ENCODE measurements at regions not wholly inside any gene's neighbourhood (a gene's known extent, or its start where the extent isn't known, plus 50 kb on each side); places are given as distances from the start of the nearest gene placed in this dataset.

- H4K20me1 ChIP-seq (ENCODE audit: insufficient read depth), result no peaks in the 10 kb centered on the region
- no TSS peak for BruUV-seq (replicated peaks)
- H2AFZ ChIP-seq, result no peak overlapping the region
- H3F3A ChIP-seq (ENCODE audit: insufficient read depth, low read depth), result no peaks in the 10 kb centered on the region
- TF ChIP-seq EZH2 (IDR thresholded peaks at IDR 0.05; ENCODE audit: low read depth), result no peak
- no peak for TF ChIP-seq CTCF (conservative IDR thresholded peaks at IDR 0.05)
- ChIA-PET CTCF (no interaction called here), POLR2A (ENCODE audit: unreplicated experiment) (no interaction called here)
- H3K27me3 ChIP-seq (ENCODE audit: insufficient read depth, low read depth), result no peaks in the 10 kb centered on the region
- H3K4me2 ChIP-seq, result no peak overlapping the region
- no peak overlapping the region for H3K27ac ChIP-seq
- H3K4me3 ChIP-seq, result no peak overlapping the region
- H3K9me2 ChIP-seq (ENCODE audit: insufficient read depth), result no peaks in the 10 kb centered on the region
- intact Hi-C loops (cut with micrococcal nuclease; ENCODE audit: unreplicated experiment), result no loop called here
- DNase-seq, result no peak
- no peaks in the 10 kb centered on the region for H3K36me3 ChIP-seq (ENCODE audit: low read depth)
- no peaks in the 10 kb centered on the region for H3K9me3 ChIP-seq (ENCODE audit: insufficient read depth, low read depth)
- H3K4me1 ChIP-seq (replicated peaks; ENCODE audit: insufficient read depth), result no peaks in the 10 kb centered on the region
- H3K79me2 ChIP-seq (ENCODE audit: low read depth), result no peaks in the 10 kb centered on the region
Observed at GRCh38 chr12:73529954-73530353, 1007.7 kb upstream of the ATXN7L3B start.

GRCh38 chr12:73531752-73532151 is 1005.9 kb upstream of the ATXN7L3B start:
- Histone ChIP-seq H3F3A (ENCODE audit: insufficient read depth, low read depth) (no peaks in the 10 kb centered on the region), H3K79me2 (ENCODE audit: low read depth) (no peaks in the 10 kb centered on the region), H3K4me3 (no peak overlapping the region), H3K9me2 (ENCODE audit: insufficient read depth) (no peaks in the 10 kb centered on the region), H3K27ac (no peak overlapping the region), H3K36me3 (ENCODE audit: low read depth) (no peaks in the 10 kb centered on the region), H3K4me2 (no peak overlapping the region), H3K9me3 (ENCODE audit: insufficient read depth, low read depth) (no peaks in the 10 kb centered on the region), H4K20me1 (ENCODE audit: insufficient read depth) (no peaks in the 10 kb centered on the region), H2AFZ (no peak overlapping the region), H3K4me1 (replicated peaks; ENCODE audit: insufficient read depth) (no peaks in the 10 kb centered on the region), H3K27me3 (ENCODE audit: insufficient read depth, low read depth) (no peaks in the 10 kb centered on the region)
- no peak for DNase-seq
- no TSS peak for BruUV-seq (replicated peaks)
- POLR2A ChIA-PET (ENCODE audit: unreplicated experiment), result no interaction called here
- no peak for TF ChIP-seq EZH2 (IDR thresholded peaks at IDR 0.05; ENCODE audit: low read depth)
- TF ChIP-seq CTCF (conservative IDR thresholded peaks at IDR 0.05), result no peak
- CTCF ChIA-PET, result no interaction called here
- intact Hi-C loops (cut with micrococcal nuclease; ENCODE audit: unreplicated experiment), result no loop called here

- intact Hi-C loops (cut with micrococcal nuclease; ENCODE audit: unreplicated experiment), result no loop called here
- Histone ChIP-seq H3F3A (ENCODE audit: insufficient read depth, low read depth) (no peaks in the 10 kb centered on the region), H3K4me3 (no peak overlapping the region), H2AFZ (no peak overlapping the region), H3K9me3 (ENCODE audit: insufficient read depth, low read depth) (no peaks in the 10 kb centered on the region), H3K27ac (no peak overlapping the region), H4K20me1 (ENCODE audit: insufficient read depth) (no peaks in the 10 kb centered on the region), H3K27me3 (ENCODE audit: insufficient read depth, low read depth) (no peaks in the 10 kb centered on the region), H3K4me2 (no peak overlapping the region), H3K4me1 (replicated peaks; ENCODE audit: insufficient read depth) (no peaks in the 10 kb centered on the region), H3K9me2 (ENCODE audit: insufficient read depth) (no peaks in the 10 kb centered on the region), H3K79me2 (ENCODE audit: low read depth) (no peaks in the 10 kb centered on the region), H3K36me3 (ENCODE audit: low read depth) (no peaks in the 10 kb centered on the region)
- DNase-seq, result peak in 1 of 2 experiments; percentile 46
- TF ChIP-seq CTCF (conservative IDR thresholded peaks at IDR 0.05) (no peak), EZH2 (IDR thresholded peaks at IDR 0.05; ENCODE audit: low read depth) (no peak)
- CTCF ChIA-PET, result no interaction called here
- no TSS peak for BruUV-seq (replicated peaks)
- POLR2A ChIA-PET (ENCODE audit: unreplicated experiment), result interaction anchor here (0.7 kb wide), 1 partner anchor 1832 kb away, joined by 7 read pairs; no protein-coding TSS in a partner anchor
Observed at GRCh38 chr12:73547421-73547820, 990.2 kb upstream of the ATXN7L3B start.
